Activated T-cell treated with anti-CD3 and anti-CD28 coated beads, Interleukin-2, amount 50 U/mL, for 24 hours (primary cell): ENCODE measurements at regions not wholly inside any gene's neighbourhood (a gene's known extent, or its start where the extent isn't known, plus 50 kb on each side); places are given as distances from the start of the nearest gene placed in this dataset.

ENCODE experiments used
- DNase-seq: peaks from one replicate; pipeline ENCODE4 v3.0.0-alpha.2; 2020
- H3K27ac Mint-ChIP-seq: 2 replicates; pipeline ENCODE4 v1.8.0; 2020; ENCODE audit warnings: mild to moderate bottlenecking, mixed read lengths
- H3K27me3 Mint-ChIP-seq: 2 replicates; pipeline ENCODE4 v1.8.0; 2020; ENCODE audit warnings: mixed read lengths
- H3K36me3 Mint-ChIP-seq: 2 replicates; pipeline ENCODE4 v1.8.0; 2020; ENCODE audit warnings: low read depth, mixed read lengths
- H3K4me1 Mint-ChIP-seq: 2 replicates; pipeline ENCODE4 v1.8.0; 2020; ENCODE audit warnings: low read depth, mixed read lengths
- H3K4me3 Mint-ChIP-seq: 2 replicates; pipeline ENCODE4 v1.8.0; 2020; ENCODE audit warnings: mild to moderate bottlenecking, moderate library complexity, mixed read lengths
- H3K9me3 Mint-ChIP-seq: 2 replicates; pipeline ENCODE4 v1.8.0; 2020; ENCODE audit warnings: mixed read lengths

DNA sequence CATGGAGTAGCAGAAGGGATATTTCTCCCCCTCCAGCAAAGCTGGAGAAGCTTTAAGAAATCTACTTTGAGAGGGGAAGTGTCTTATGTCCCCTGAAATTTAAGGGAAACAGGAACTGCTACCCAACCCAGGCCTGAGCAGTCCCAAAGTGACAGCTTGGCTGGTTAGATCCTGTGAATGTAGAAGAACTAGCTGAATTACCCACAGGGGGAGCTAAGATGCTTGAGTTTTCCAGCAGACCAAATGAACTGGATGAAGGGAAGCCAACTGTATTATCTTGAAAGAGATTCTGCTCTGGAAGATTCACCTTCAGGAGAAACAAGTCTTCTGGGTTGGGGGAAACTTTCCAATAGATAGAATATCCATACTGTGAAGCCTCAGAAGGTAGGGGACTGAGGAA, 303.3 kb upstream of the MMS22L start:
- H3K27me3 Mint-ChIP-seq, result no peaks in the 10 kb centered on the region
- no peaks in the 10 kb centered on the region for H3K36me3 Mint-ChIP-seq
- no peak overlapping the region for H3K27ac Mint-ChIP-seq
- no peaks in the 10 kb centered on the region for H3K9me3 Mint-ChIP-seq
- no peak for DNase-seq
- no peak overlapping the region for H3K4me3 Mint-ChIP-seq
- H3K4me1 Mint-ChIP-seq, result no peaks in the 10 kb centered on the region

GRCh38 chr6:97591955-97592354, 308.9 kb upstream of the MMS22L start:
- no peak for DNase-seq
- Mint-ChIP-seq H3K4me1 (no peaks in the 10 kb centered on the region), H3K27ac (no peak overlapping the region), H3K4me3 (no peak overlapping the region), H3K36me3 (no peaks in the 10 kb centered on the region), H3K27me3 (no peaks in the 10 kb centered on the region), H3K9me3 (peaks cover 2% of the 10 kb centered on the region)

- Mint-ChIP-seq H3K27me3 (no peaks in the 10 kb centered on the region), H3K9me3 (peaks cover 2% of the 10 kb centered on the region), H3K4me1 (no peaks in the 10 kb centered on the region), H3K4me3 (no peak overlapping the region), H3K27ac (no peak overlapping the region), H3K36me3 (no peaks in the 10 kb centered on the region)
- DNase-seq, result no peak
Measured at GRCh38 chr6:97594844-97595243, 311.8 kb upstream of the MMS22L start.

DNA sequence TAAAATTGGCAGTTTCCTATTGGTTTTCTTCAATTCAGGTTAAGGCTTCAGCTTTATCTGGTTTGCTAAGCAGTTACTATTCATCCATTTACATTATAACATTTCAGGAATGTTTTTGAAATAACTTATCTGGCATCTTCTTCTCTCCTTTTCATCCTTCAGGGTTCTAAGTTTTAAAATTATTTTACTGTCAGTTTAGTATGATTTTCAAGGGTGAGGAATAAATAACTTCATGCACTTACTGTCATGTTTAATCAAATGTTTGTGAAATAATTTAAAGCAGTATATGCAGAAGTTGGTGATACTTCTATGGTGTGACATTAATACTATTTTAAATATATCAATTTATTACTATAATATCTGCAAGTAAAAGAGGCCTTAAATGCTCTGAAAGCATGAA, 338.1 kb upstream of the MMS22L start:
- Mint-ChIP-seq H3K27ac (no peak overlapping the region), H3K9me3 (peaks cover 8% of the 10 kb centered on the region), H3K4me3 (no peak overlapping the region), H3K36me3 (no peaks in the 10 kb centered on the region), H3K4me1 (no peaks in the 10 kb centered on the region), H3K27me3 (no peaks in the 10 kb centered on the region)
- no peak for DNase-seq

DNA sequence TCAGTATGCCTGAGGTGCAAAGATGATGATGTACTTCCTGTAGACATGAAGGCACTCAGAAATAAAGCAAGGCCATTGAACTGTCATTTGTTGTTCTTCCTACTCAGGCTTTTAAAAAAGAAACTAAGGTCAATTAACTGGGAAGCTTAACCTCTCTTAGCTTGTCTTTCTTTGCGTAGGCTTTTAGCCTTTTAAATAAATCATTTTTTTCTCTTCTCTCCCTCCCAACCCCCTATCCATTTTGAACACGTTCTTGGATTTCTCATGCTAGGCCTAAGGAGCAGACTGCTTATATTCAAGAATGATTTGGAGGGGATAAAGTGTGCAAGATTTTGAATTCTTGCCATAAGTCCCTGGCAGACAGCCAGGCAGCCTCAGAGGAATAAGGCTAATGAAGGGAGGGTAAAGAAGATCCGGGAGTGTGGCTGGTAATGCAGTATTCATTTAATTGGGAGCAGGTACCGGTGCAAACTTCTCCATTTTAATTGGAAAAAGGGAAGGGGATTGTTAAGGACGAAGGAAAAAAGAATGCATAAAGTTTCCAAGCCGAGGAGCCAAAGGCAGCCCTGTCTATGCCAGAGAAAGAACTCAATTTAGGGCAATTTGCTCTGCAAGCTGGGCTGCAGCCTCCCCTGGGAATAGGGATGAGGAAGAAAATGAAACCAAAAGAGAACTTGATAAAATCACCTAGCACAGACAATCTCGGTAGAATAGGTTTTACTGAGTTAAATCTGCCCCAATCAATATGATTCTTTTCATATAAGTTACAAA, 343.8 kb upstream of the MMS22L start:
- Mint-ChIP-seq H3K4me1 (no peaks in the 10 kb centered on the region), H3K9me3 (no peaks in the 10 kb centered on the region), H3K4me3 (no peak overlapping the region), H3K36me3 (no peaks in the 10 kb centered on the region), H3K27ac (no peak overlapping the region), H3K27me3 (no peaks in the 10 kb centered on the region)
- no peak for DNase-seq

DNA sequence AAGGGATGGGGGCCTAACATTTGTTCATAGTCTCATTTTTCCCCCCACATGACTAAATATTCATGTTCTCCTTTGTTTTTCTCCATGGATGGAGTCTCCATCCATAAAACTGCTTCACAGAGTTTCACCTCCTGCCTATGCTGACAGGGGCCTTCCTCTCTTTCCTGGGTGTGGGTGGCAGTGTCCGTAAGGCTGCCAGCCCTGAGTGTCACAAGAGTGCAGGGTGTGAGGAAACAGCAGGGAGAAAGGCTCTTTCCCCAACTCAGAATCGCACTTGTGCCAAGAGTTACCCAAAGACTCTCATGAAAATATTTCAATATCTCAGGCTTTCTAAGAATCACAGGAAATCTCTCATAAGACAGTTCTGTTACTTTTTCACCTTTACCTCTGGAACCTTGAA, 346.2 kb upstream of the MMS22L start:
- Mint-ChIP-seq H3K4me1 (no peaks in the 10 kb centered on the region), H3K27me3 (no peaks in the 10 kb centered on the region), H3K27ac (no peak overlapping the region)

GRCh38 chr6:97630604-97631003, 347.6 kb upstream of the MMS22L start:
- no peak for DNase-seq
- no peaks in the 10 kb centered on the region for H3K9me3 Mint-ChIP-seq
- no peaks in the 10 kb centered on the region for H3K4me1 Mint-ChIP-seq
- no peaks in the 10 kb centered on the region for H3K36me3 Mint-ChIP-seq
- H3K27ac Mint-ChIP-seq, result no peak overlapping the region
- H3K4me3 Mint-ChIP-seq, result no peak overlapping the region
- H3K27me3 Mint-ChIP-seq, result no peaks in the 10 kb centered on the region

More for the DNA sequence above, 346.2 kb upstream of the MMS22L start:
- Mint-ChIP-seq H3K9me3 (no peaks in the 10 kb centered on the region), H3K4me3 (no peak overlapping the region), H3K36me3 (no peaks in the 10 kb centered on the region)
- DNase-seq, result no peak

DNA sequence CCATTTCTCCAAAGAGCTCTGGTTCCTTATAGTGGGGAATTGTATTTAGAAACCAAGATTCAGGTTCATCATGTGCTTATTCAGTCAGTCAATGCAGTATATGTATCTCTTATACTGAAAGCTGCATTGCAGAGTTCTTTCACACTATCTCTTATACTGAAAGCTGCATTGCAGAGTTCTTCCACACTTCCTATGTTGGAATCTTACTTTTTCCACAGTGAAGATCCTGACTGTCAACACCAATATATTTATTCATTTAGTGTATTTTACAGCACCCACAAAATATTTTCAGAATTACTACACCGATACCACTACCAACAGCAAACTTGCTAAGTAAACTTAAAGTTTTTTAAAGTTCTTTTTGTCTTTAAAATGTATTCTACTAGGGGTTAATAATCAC, 349.3 kb upstream of the MMS22L start:
- Mint-ChIP-seq H3K36me3 (no peaks in the 10 kb centered on the region), H3K27me3 (no peaks in the 10 kb centered on the region), H3K27ac (no peak overlapping the region), H3K4me3 (no peak overlapping the region), H3K4me1 (no peaks in the 10 kb centered on the region), H3K9me3 (no peaks in the 10 kb centered on the region)
- no peak for DNase-seq

DNA sequence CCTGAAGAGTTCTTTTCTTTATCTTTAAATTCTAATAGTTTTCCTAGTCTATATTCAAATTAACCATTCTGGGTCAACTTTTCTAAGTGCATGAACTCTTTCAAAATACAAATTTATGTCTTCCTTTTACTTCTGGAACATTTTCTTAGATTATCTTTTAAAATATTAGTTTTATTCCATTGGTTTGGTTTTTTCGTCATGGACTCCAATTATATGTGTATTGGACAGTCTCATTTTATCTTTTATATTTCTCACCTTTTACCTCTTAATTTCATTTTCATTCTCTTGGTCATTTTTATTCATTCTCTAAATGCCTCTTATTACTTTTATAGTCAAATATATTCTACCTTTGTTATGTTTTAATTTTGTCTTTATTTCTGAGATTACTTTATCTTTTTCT, 356.7 kb upstream of the MMS22L start:
- Mint-ChIP-seq H3K27ac (no peak overlapping the region), H3K9me3 (peaks cover 4% of the 10 kb centered on the region), H3K4me3 (no peak overlapping the region), H3K36me3 (no peaks in the 10 kb centered on the region), H3K4me1 (no peaks in the 10 kb centered on the region), H3K27me3 (no peaks in the 10 kb centered on the region)
- no peak for DNase-seq

GRCh38 chr6:97644353-97644752, 361.3 kb upstream of the MMS22L start:
- H3K4me1 Mint-ChIP-seq, result no peaks in the 10 kb centered on the region
- no peaks in the 10 kb centered on the region for H3K27me3 Mint-ChIP-seq
- peaks cover 4% of the 10 kb centered on the region for H3K9me3 Mint-ChIP-seq
- no peak overlapping the region for H3K4me3 Mint-ChIP-seq
- no peak for DNase-seq
- H3K36me3 Mint-ChIP-seq, result no peaks in the 10 kb centered on the region
- no peak overlapping the region for H3K27ac Mint-ChIP-seq

- Mint-ChIP-seq H3K4me1 (no peaks in the 10 kb centered on the region), H3K27me3 (no peaks in the 10 kb centered on the region), H3K27ac (no peak overlapping the region), H3K4me3 (no peak overlapping the region), H3K36me3 (no peaks in the 10 kb centered on the region), H3K9me3 (no peaks in the 10 kb centered on the region)
- DNase-seq, result no peak
Measured at GRCh38 chr6:97645757-97646156, 362.7 kb upstream of the MMS22L start.

DNA sequence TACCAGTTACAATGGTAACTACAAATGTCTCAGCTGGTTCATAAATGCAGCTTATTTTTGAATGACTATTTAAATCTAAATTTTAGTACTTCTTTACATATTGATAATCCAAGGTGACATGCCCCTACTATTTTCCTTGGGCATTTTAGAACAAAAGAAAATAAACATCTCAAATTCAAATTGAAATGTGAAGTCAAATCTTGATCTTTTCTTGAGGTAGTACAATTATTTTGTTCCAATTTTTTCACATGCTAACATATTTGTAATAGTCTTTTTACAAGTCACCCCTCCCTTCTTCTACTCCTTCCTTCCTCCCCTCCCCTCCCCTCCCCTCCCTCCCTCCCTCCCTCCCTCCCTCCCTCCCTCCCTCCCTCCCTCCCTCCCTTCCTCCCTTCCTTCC, 370.1 kb upstream of the MMS22L start:
- Mint-ChIP-seq H3K9me3 (peaks cover 3% of the 10 kb centered on the region), H3K4me1 (no peaks in the 10 kb centered on the region), H3K27me3 (no peaks in the 10 kb centered on the region)

DNA sequence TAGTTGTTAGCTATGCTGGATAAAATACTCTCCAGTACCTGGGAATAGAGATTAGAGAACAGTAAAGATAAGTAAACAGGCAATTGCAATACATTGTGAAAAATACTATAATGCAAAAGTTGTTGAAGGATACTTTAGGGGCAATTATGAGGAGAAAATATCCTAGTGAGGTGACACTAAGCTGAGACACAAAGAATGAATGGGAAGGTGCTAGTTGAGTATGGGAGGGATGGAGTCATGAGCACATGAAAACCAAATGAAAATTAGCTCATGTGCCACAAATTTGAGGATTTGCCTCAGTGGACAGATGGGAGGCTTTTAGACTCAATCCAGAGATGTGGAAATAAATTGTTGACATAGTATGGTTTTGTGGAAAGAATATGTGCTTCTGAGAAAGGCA, 370.5 kb upstream of the MMS22L start:
- DNase-seq, result no peak
- H3K27me3 Mint-ChIP-seq, result no peaks in the 10 kb centered on the region
- H3K36me3 Mint-ChIP-seq, result no peaks in the 10 kb centered on the region
- no peaks in the 10 kb centered on the region for H3K4me1 Mint-ChIP-seq
- H3K27ac Mint-ChIP-seq, result no peak overlapping the region
- H3K4me3 Mint-ChIP-seq, result no peak overlapping the region
- peaks cover 3% of the 10 kb centered on the region for H3K9me3 Mint-ChIP-seq

More for the DNA sequence above, 370.1 kb upstream of the MMS22L start:
- no peak for DNase-seq
- Mint-ChIP-seq H3K27ac (no peak overlapping the region), H3K4me3 (no peak overlapping the region), H3K36me3 (no peaks in the 10 kb centered on the region)

DNA sequence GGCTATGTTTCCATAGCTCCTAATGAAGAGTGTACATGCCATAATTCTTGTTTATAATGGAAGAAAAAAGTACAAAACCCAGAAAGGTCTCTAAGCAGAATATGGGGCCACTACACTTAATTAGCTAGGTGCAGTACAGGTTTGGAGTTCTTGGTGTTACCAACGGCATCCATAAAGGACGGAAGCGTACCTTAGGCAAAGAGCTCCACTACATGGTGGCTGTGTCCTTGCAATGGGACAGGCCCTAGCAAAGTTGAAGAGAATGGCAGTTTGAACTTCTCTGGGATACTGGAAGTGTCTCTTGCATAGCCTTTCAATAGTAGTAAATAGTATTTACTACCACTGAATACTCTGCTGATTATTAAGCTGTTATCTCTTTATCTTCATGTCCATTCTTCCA, 371.7 kb upstream of the MMS22L start:
- DNase-seq, result no peak
- Mint-ChIP-seq H3K27ac (no peak overlapping the region), H3K4me3 (no peak overlapping the region), H3K27me3 (no peaks in the 10 kb centered on the region), H3K9me3 (peaks cover 3% of the 10 kb centered on the region), H3K4me1 (no peaks in the 10 kb centered on the region), H3K36me3 (no peaks in the 10 kb centered on the region)

- Mint-ChIP-seq H3K4me1 (no peaks in the 10 kb centered on the region), H3K4me3 (no peak overlapping the region), H3K27me3 (no peaks in the 10 kb centered on the region), H3K36me3 (no peaks in the 10 kb centered on the region), H3K27ac (no peak overlapping the region), H3K9me3 (peaks cover 3% of the 10 kb centered on the region)
- DNase-seq, result no peak
Measured at GRCh38 chr6:97656236-97656635, 373.2 kb upstream of the MMS22L start.
